K562 (cell line): ENCODE measurements at regions not wholly inside any gene's neighbourhood (a gene's known extent, or its start where the extent isn't known, plus 50 kb on each side); places are given as distances from the start of the nearest gene placed in this dataset.

Experiments
- ATAC-seq: fragments of 200-7000 bp; cut with Tn5 transposase; 3 replicates; pipeline ENCODE4 v1.9.1; 2020; ENCODE audit warnings: moderate library complexity
- BruUV-seq: library from RNA; stranded (reverse); fragments of 400-500 nt; replicated peaks from 2 replicates; lab custom pipeline; 2021; lab: Mats Ljungman, UMichigan
- CTCF ChIA-PET: fragments of 300-600 bp; formaldehyde crosslinking; extraction: SDS; loops from one replicate; lab custom pipeline; 2021; ENCODE audit warnings: low intra/inter-chr PET ratio; lab: Yijun Ruan, JAX
- POLR2A ChIA-PET: fragments of 300-600, 350-650 bp; sonication (Branson Sonifier 250); formaldehyde crosslinking; extraction: SDS; loops from one replicate; lab custom pipeline; 2021; ENCODE audit warnings: antibody characterized with exemption, inconsistent platforms; lab: Yijun Ruan, JAX
- DNase-seq, 4 experiments: peaks; one replicate each; pipeline versions ENCODE4 v3.0.0 to v3.0.0-alpha.2; 2011 to 2018; ENCODE audit warnings: low spot score in 3 of 4, mixed read lengths in 3 of 4; ENCODE audit errors: extremely low read depth in 1 of 4
- FAIRE-seq: peaks from 2 replicates; lab custom pipeline; 2011; peaks lifted over from hg19 to GRCh38; lab: Jason Lieb, UNC
- H2AFZ ChIP-seq: 2 replicates; pipeline ENCODE4 v1.6.0; 2011; ENCODE audit warnings: low read depth, low read length, control low read depth, inconsistent platforms
- H3K27ac ChIP-seq: fragments of 200-600 bp; 3 replicates; pipeline ENCODE4 v1.8.0; 2011; ENCODE audit warnings: low read depth, mild to moderate bottlenecking, control low read depth, inconsistent platforms, low read length, moderate library complexity, mixed read lengths; ENCODE audit errors: extremely low read depth
- H3K27me3 ChIP-seq, 2 experiments: fragments of 300-600 bp in 1 of 2; 2 replicates in 1 of 2; 3 replicates in 1 of 2; pipeline versions ENCODE4 v1.6.0 to v1.8.0; 2011; ENCODE audit warnings: inconsistent platforms in 2 of 2, low read length in 2 of 2, mild to moderate bottlenecking in 1 of 2, mixed read lengths in 1 of 2, moderate library complexity in 1 of 2; ENCODE audit not compliant: control insufficient read depth in 2 of 2, insufficient read depth in 2 of 2
- H3K36me3 ChIP-seq: fragments of 300-600 bp; 3 replicates; pipeline ENCODE4 v1.8.0; 2011; ENCODE audit warnings: mild to moderate bottlenecking, low read length, inconsistent platforms; ENCODE audit not compliant: control insufficient read depth, insufficient read depth
- H3K4me1 ChIP-seq, 2 experiments: fragments of 200-600 bp in 1 of 2; replicated peaks in 1 of 2; 2 replicates in 1 of 2; 3 replicates in 1 of 2; pipeline versions ENCODE4 v1.5.1 to v1.8.0; 2011; ENCODE audit warnings: inconsistent platforms in 2 of 2, low read length in 2 of 2, mild to moderate bottlenecking in 1 of 2, mixed read lengths in 1 of 2, moderate library complexity in 1 of 2; ENCODE audit not compliant: control insufficient read depth in 2 of 2, insufficient read depth in 2 of 2
- H3K4me2 ChIP-seq: 2 replicates; pipeline ENCODE4 v1.6.1; 2011; ENCODE audit warnings: low read length, control low read depth, inconsistent platforms, mixed read lengths; ENCODE audit not compliant: insufficient read depth
- H3K4me3 ChIP-seq: fragments of 200-600 bp; sonication (generic), shearing (Covaris generic); 2 replicates; pipeline ENCODE4 v1.5.1; 2016; ENCODE audit warnings: control low read depth, inconsistent platforms
- H3K79me2 ChIP-seq: fragments of 200-600 bp; 3 replicates; pipeline ENCODE4 v1.8.0; 2011; ENCODE audit warnings: low read length, inconsistent platforms; ENCODE audit not compliant: control insufficient read depth, insufficient read depth
- H3K9ac ChIP-seq, 2 experiments: 2 replicates each; pipeline versions ENCODE4 v1.6.0 to v1.6.1; 2011; ENCODE audit warnings: low read depth in 2 of 2, low read length in 2 of 2, control low read depth in 1 of 2, inconsistent platforms in 1 of 2, mild to moderate bottlenecking in 1 of 2, mixed read lengths in 1 of 2; ENCODE audit not compliant: insufficient read depth in 1 of 2
- H3K9me1 ChIP-seq: one replicate; pipeline ENCODE4 v1.6.0; 2011; ENCODE audit warnings: inconsistent platforms, mild to moderate bottlenecking, low read length, moderate library complexity; ENCODE audit not compliant: control insufficient read depth, insufficient read depth
- H3K9me3 ChIP-seq: replicated peaks from 2 replicates; pipeline ENCODE4 v1.5.1; 2011; ENCODE audit warnings: low read depth, low read length, inconsistent platforms; ENCODE audit not compliant: control insufficient read depth, insufficient read depth
- H4K20me1 ChIP-seq: replicated peaks from 2 replicates; pipeline ENCODE4 v1.6.1; 2011; ENCODE audit warnings: low read length, inconsistent platforms, mixed read lengths; ENCODE audit not compliant: control insufficient read depth, insufficient read depth
- CEBPB ChIP-seq: fragments of 450-650 bp; IDR thresholded peaks from 2 replicates; pipeline ENCODE4 v1.6.1; 2016; ENCODE audit warnings: missing genetic modification characterization, missing compliant biosample characterization
- PHF21A ChIP-seq: fragments of 450-650 bp; IDR thresholded peaks from 2 replicates; pipeline ENCODE4 v1.6.1; 2017; ENCODE audit warnings: low read depth, borderline replicate concordance
- PYGO2 ChIP-seq: fragments of 450-650 bp; IDR thresholded peaks from 2 replicates; pipeline ENCODE4 v1.6.1; 2016; ENCODE audit warnings: mild to moderate bottlenecking, missing genetic modification characterization, moderate library complexity, missing compliant biosample characterization
- RUNX1 ChIP-seq: sonication (generic); IDR thresholded peaks from 2 replicates; pipeline ENCODE4 v1.6.1; 2016; ENCODE audit warnings: antibody characterized with exemption, low read depth
- XRCC4 ChIP-seq: IDR thresholded peaks from one replicate; pipeline ENCODE4 v1.6.1; 2011; ENCODE audit not compliant: insufficient read depth, insufficient read length; ENCODE audit errors: extremely low read depth
- ZNF551 ChIP-seq: fragments of 250-450 bp; sonication (Bioruptor Pico); IDR thresholded peaks from 2 replicates; pipeline ENCODE4 v1.5.0; 2021; ENCODE audit warnings: mild to moderate bottlenecking, moderate library complexity
- WGBS: fragments of 100-300 bp; shearing (Covaris generic); methylation state at CpG from one replicate; pipeline ENCODE4 v1.1.6; 2016; ENCODE audit warnings: low coverage, mixed read lengths; ENCODE audit not compliant: insufficient coverage; ENCODE audit errors: missing lambda C conversion rate; 5-methylcytosine and 5-hydroxymethylcytosine counted together
- in situ Hi-C: fragments of 300-500 bp; cut with MboI; formaldehyde crosslinking; loops from 4 replicates; pipeline ENCODE4 v1.15.0; 2018; ENCODE audit warnings: inconsistent platforms, mixed read lengths
- intact Hi-C: fragments of 100-400 bp; cut with micrococcal nuclease; formaldehyde crosslinking; loops from 2 replicates; pipeline ENCODE4 v1.14.2; 2022
- TF ChIP-seq, protein P1 (sequence below): sonication (generic); formaldehyde crosslinking; IDR thresholded peaks from 2 replicates; pipeline ENCODE4 v1.8.0; 2022; ENCODE audit warnings: mild to moderate bottlenecking, low read depth, missing genetic modification reagents

DNA sequence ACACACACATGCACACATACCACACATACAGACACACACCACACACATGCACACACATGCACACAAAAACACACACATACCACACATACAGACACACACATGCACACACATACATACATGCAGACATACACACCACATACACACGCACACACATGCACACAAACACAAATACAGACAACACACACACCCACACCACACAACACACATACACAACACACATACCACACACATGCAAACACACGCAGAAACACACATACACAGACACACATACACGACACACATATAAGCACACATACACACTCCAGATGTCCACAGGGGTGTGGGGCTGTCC, 60.1 kb upstream of the PPP2R2D start:
- ChIA-PET POLR2A (no interaction called here), CTCF (no interaction called here)
- no peaks in the 10 kb centered on the region for H4K20me1 ChIP-seq
- no peaks in the 10 kb centered on the region for H3K9me1 ChIP-seq
- H3K79me2 ChIP-seq = no peaks in the 10 kb centered on the region
- TF ChIP-seq ZNF551 (CRISPR knock-in tag) (no peak), XRCC4 (no peak), RUNX1 (no peak), CEBPB (tag) (no peak), PYGO2 (tag) (no peak), PHF21A (no peak)
- TF ChIP-seq, protein P1, sequence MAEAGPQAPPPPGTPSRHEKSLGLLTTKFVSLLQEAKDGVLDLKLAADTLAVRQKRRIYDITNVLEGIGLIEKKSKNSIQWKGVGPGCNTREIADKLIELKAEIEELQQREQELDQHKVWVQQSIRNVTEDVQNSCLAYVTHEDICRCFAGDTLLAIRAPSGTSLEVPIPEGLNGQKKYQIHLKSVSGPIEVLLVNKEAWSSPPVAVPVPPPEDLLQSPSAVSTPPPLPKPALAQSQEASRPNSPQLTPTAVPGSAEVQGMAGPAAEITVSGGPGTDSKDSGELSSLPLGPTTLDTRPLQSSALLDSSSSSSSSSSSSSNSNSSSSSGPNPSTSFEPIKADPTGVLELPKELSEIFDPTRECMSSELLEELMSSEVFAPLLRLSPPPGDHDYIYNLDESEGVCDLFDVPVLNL = no peak
- no peaks in the 10 kb centered on the region for H3K36me3 ChIP-seq
- no peak overlapping the region for H3K27ac ChIP-seq
- no peak overlapping the region for H3K9ac ChIP-seq
- no peak overlapping the region for H2AFZ ChIP-seq
- intact Hi-C loops (no loop called here), in situ Hi-C loops (no loop called here)
- H3K4me1 ChIP-seq = peaks cover 0 to 8% of the 10 kb centered on the region in 2 experiments; a peak in 2 of 5 replicates
- WGBS = 0% methylated on average over 1 of the region's 3 CpGs
- DNase-seq = no peak
- H3K27me3 ChIP-seq = peaks cover 3 to 48% of the 10 kb centered on the region in 2 experiments
- no peaks in the 10 kb centered on the region for H3K9me3 ChIP-seq
- no peak overlapping the region for H3K4me3 ChIP-seq
- FAIRE-seq = peak; percentile 49
- no TSS peak for BruUV-seq
- H3K4me2 ChIP-seq = no peak overlapping the region
- no peak for ATAC-seq
